ENCODE measurements at regions not wholly inside any gene's neighbourhood (a gene's known extent, or its start where the extent isn't known, plus 50 kb on each side); places are given as distances from the start of the nearest gene placed in this dataset.
"Not testable (repeated sequence)": the region's sequence is repeated elsewhere in the genome, so short reads cannot be mapped to it uniquely, and the experiment has no call there.

DNA sequence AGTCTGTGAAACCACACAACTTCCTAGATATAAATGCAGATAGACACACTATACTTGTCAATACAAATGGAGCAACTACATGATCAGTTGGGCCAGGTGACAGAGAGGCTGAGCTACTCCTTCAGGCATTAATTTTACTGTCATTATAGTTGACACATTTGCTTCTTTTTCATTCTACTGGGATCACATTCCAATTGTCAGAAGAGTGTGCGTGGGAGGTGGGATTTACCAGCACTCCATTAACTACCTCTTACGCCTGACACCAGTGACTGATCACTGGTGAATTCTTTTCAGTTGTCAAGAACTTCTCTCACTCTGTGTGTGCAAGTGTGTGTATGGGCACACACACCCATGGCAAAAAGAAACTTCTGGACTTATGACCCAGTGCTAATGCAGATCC lies 94.2 kb upstream of the DIAPH2 start:
- FAIRE-seq (no peak), DNase-seq (ENCODE audit: low read depth, low spot score) (no peak)
- Histone ChIP-seq H3K9ac (ENCODE audit: control insufficient read depth, extremely low read depth, insufficient read depth, low read length) (no peak overlapping the region), H3K79me2 (ENCODE audit: control insufficient read depth, insufficient read depth, low read length) (no peaks in the 10 kb centered on the region), H3K4me1 (ENCODE audit: control insufficient read depth, extremely low read depth, insufficient read depth, low read length) (no peaks in the 10 kb centered on the region), H3K9me3 (ENCODE audit: control insufficient read depth, low read depth, low read length) (no peaks in the 10 kb centered on the region), H2AFZ (ENCODE audit: control insufficient read depth, low read length) (no peak overlapping the region), H3K9me1 (ENCODE audit: control insufficient read depth, extremely low read depth, insufficient read depth, low read length) (no peaks in the 10 kb centered on the region), H3K4me3 (ENCODE audit: control insufficient read depth in 2 of 3, extremely low read depth in 1 of 3, insufficient read depth in 2 of 3, low read depth in 1 of 3, low read length in 3 of 3) (no peak overlapping the region), H3K4me2 (ENCODE audit: control insufficient read depth, extremely low read depth, insufficient read depth, low read depth, low read length) (no peak overlapping the region), H4K20me1 (ENCODE audit: control insufficient read depth, extremely low read depth, insufficient read depth, low read length) (no peaks in the 10 kb centered on the region), H3K27ac (ENCODE audit: control insufficient read depth, insufficient read depth, low read length) (no peak overlapping the region), H3K27me3 (ENCODE audit: control insufficient read depth, extremely low read depth, insufficient read depth, low read length) (no peaks in the 10 kb centered on the region), H3K36me3 (ENCODE audit: control insufficient read depth in 2 of 2, extremely low read depth in 1 of 2, insufficient read depth in 2 of 2, low read length in 2 of 2) (no peaks in the 10 kb centered on the region)
- dilution Hi-C loops (cut with MboI; ENCODE audit: extremely low pct_ligation_motif_present, low sequenced_read_pairs): no loop called here
- TF ChIP-seq, protein P1, sequence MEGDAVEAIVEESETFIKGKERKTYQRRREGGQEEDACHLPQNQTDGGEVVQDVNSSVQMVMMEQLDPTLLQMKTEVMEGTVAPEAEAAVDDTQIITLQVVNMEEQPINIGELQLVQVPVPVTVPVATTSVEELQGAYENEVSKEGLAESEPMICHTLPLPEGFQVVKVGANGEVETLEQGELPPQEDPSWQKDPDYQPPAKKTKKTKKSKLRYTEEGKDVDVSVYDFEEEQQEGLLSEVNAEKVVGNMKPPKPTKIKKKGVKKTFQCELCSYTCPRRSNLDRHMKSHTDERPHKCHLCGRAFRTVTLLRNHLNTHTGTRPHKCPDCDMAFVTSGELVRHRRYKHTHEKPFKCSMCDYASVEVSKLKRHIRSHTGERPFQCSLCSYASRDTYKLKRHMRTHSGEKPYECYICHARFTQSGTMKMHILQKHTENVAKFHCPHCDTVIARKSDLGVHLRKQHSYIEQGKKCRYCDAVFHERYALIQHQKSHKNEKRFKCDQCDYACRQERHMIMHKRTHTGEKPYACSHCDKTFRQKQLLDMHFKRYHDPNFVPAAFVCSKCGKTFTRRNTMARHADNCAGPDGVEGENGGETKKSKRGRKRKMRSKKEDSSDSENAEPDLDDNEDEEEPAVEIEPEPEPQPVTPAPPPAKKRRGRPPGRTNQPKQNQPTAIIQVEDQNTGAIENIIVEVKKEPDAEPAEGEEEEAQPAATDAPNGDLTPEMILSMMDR (optimal IDR thresholded peaks at IDR 0.05 in 1 of 3, IDR thresholded peaks at IDR 0.05 in 1 of 3, conservative IDR thresholded peaks at IDR 0.05 in 1 of 3; ENCODE audit: extremely low read depth in 1 of 3, insufficient read depth in 2 of 3, low read length in 3 of 3): no peak

DNA sequence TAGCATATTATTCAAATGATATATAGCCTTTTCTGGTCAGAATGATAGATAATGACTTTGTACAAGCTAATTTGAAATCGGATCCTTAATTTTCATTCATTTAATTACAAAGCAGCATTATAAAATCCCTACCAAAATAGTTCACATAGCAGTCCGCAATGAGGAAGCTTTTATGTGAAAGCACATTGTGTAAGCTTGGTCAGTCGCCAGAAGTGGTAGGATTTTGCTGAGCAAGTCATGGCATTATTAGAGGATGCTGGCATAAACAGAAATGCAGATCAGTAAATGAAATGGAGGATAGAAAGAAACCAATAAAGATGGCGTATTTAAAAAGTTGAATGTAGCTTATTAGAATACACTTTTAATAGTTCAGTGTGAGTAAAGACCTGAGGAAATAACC lies 93.2 kb upstream of the DIAPH2 start:
- Histone ChIP-seq H3K9me3 (ENCODE audit: control insufficient read depth, low read depth, low read length) (no peaks in the 10 kb centered on the region), H3K27ac (ENCODE audit: control insufficient read depth, insufficient read depth, low read length) (no peak overlapping the region), H3K27me3 (ENCODE audit: control insufficient read depth, extremely low read depth, insufficient read depth, low read length) (no peaks in the 10 kb centered on the region), H3K9ac (ENCODE audit: control insufficient read depth, extremely low read depth, insufficient read depth, low read length) (no peak overlapping the region), H3K4me1 (ENCODE audit: control insufficient read depth, extremely low read depth, insufficient read depth, low read length) (no peaks in the 10 kb centered on the region), H3K9me1 (ENCODE audit: control insufficient read depth, extremely low read depth, insufficient read depth, low read length) (no peaks in the 10 kb centered on the region), H3K36me3 (ENCODE audit: control insufficient read depth in 2 of 2, extremely low read depth in 1 of 2, insufficient read depth in 2 of 2, low read length in 2 of 2) (no peaks in the 10 kb centered on the region), H3K4me2 (ENCODE audit: control insufficient read depth, extremely low read depth, insufficient read depth, low read depth, low read length) (no peak overlapping the region), H2AFZ (ENCODE audit: control insufficient read depth, low read length) (no peak overlapping the region), H3K4me3 (ENCODE audit: control insufficient read depth in 2 of 3, extremely low read depth in 1 of 3, insufficient read depth in 2 of 3, low read depth in 1 of 3, low read length in 3 of 3) (no peak overlapping the region), H4K20me1 (ENCODE audit: control insufficient read depth, extremely low read depth, insufficient read depth, low read length) (no peaks in the 10 kb centered on the region), H3K79me2 (ENCODE audit: control insufficient read depth, insufficient read depth, low read length) (no peaks in the 10 kb centered on the region)
- no peak for DNase-seq (ENCODE audit: low read depth, low spot score)
- FAIRE-seq: no peak
- no peak for TF ChIP-seq EZH2 (IDR thresholded peaks at IDR 0.05; ENCODE audit: low read length)
- TF ChIP-seq, protein P1 (optimal IDR thresholded peaks at IDR 0.05 in 1 of 3, IDR thresholded peaks at IDR 0.05 in 1 of 3, conservative IDR thresholded peaks at IDR 0.05 in 1 of 3; ENCODE audit: extremely low read depth in 1 of 3, insufficient read depth in 2 of 3, low read length in 3 of 3): no peak
- dilution Hi-C loops (cut with MboI; ENCODE audit: extremely low pct_ligation_motif_present, low sequenced_read_pairs): no loop called here

DNA sequence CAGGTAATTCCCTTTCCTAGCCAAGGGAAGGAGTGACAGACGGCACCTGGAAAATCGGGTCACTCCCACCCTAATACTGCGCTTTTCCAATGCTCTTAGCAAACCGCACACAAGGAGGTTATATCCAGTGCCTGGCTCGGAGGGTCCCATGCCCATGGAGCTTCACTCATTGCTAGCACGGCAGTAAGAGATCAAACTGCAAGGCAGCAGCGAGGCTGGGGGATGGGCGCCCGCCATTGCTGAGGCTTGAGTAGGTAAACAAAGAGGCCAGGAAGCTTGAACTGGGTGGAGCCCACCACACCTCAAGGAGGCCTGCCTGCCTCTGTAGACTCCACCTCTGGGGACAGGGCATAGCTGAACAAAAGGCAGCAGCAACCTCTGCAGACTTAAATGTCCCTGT lies 86.8 kb upstream of the DIAPH2 start:
- dilution Hi-C loops (cut with MboI; ENCODE audit: extremely low pct_ligation_motif_present, low sequenced_read_pairs); H3K27me3 ChIP-seq (ENCODE audit: control insufficient read depth, extremely low read depth, insufficient read depth, low read length); H3K9me1 ChIP-seq (ENCODE audit: control insufficient read depth, extremely low read depth, insufficient read depth, low read length); H4K20me1 ChIP-seq (ENCODE audit: control insufficient read depth, extremely low read depth, insufficient read depth, low read length); H3K27ac ChIP-seq (ENCODE audit: control insufficient read depth, insufficient read depth, low read length); H3K79me2 ChIP-seq (ENCODE audit: control insufficient read depth, insufficient read depth, low read length); H3K9ac ChIP-seq (ENCODE audit: control insufficient read depth, extremely low read depth, insufficient read depth, low read length); H3K9me3 ChIP-seq (ENCODE audit: control insufficient read depth, low read depth, low read length); H3K4me3 ChIP-seq (ENCODE audit: control insufficient read depth in 2 of 3, extremely low read depth in 1 of 3, insufficient read depth in 2 of 3, low read depth in 1 of 3, low read length in 3 of 3); H3K4me1 ChIP-seq (ENCODE audit: control insufficient read depth, extremely low read depth, insufficient read depth, low read length); H2AFZ ChIP-seq (ENCODE audit: control insufficient read depth, low read length); FAIRE-seq; H3K4me2 ChIP-seq (ENCODE audit: control insufficient read depth, extremely low read depth, insufficient read depth, low read depth, low read length); DNase-seq (ENCODE audit: low read depth, low spot score); H3K36me3 ChIP-seq (ENCODE audit: control insufficient read depth in 2 of 2, extremely low read depth in 1 of 2, insufficient read depth in 2 of 2, low read length in 2 of 2): not testable (repeated sequence)

All from keratinocyte (primary cell).